Calu3 (cell line): ENCODE measurements at regions not wholly inside any gene's neighbourhood (a gene's known extent, or its start where the extent isn't known, plus 50 kb on each side); places are given as distances from the start of the nearest gene placed in this dataset.

Source experiments
- BruUV-seq: library from RNA; stranded (reverse); fragments of 400-500 nt; replicated peaks from 2 replicates; lab custom pipeline; 2021; lab: Mats Ljungman, UMichigan
- CTCF ChIA-PET: fragments of 300-600 bp; sonication (Branson Sonifier 250); formaldehyde crosslinking; loops from one replicate; lab custom pipeline; 2022; ENCODE audit warnings: antibody characterized with exemption; lab: Charles Lee
- DNase-seq: peaks from one replicate; pipeline ENCODE4 v3.0.0; 2022
- H3K27ac Mint-ChIP-seq: one replicate; pipeline ENCODE4 v1.8.0; 2022; ENCODE audit warnings: mixed read lengths; ENCODE audit not compliant: unreplicated experiment
- H3K27me3 Mint-ChIP-seq: one replicate; pipeline ENCODE4 v1.8.0; 2022; ENCODE audit warnings: mixed read lengths; ENCODE audit not compliant: unreplicated experiment
- H3K36me3 Mint-ChIP-seq: one replicate; pipeline ENCODE4 v1.8.0; 2022; ENCODE audit warnings: mild to moderate bottlenecking, moderate library complexity, mixed read lengths; ENCODE audit not compliant: insufficient read depth, unreplicated experiment
- H3K4me1 Mint-ChIP-seq: one replicate; pipeline ENCODE4 v1.8.0; 2022; ENCODE audit warnings: mild to moderate bottlenecking, low read depth, mixed read lengths; ENCODE audit not compliant: unreplicated experiment
- H3K4me3 Mint-ChIP-seq: one replicate; pipeline ENCODE4 v1.8.0; 2022; ENCODE audit warnings: mild to moderate bottlenecking, low read depth, moderate library complexity, mixed read lengths; ENCODE audit not compliant: unreplicated experiment
- H3K9me3 Mint-ChIP-seq: one replicate; pipeline ENCODE4 v1.8.0; 2022; ENCODE audit warnings: low read depth, mixed read lengths; ENCODE audit not compliant: unreplicated experiment
- CTCF ChIP-seq: fragments of 200-600 bp; IDR thresholded peaks from one replicate; pipeline ENCODE4 v1.8.0; 2022; ENCODE audit warnings: antibody characterized with exemption; ENCODE audit not compliant: unreplicated experiment
- intact Hi-C: fragments of 100-400 bp; cut with micrococcal nuclease; formaldehyde crosslinking; loops from one replicate; pipeline ENCODE4 v1.10.0; 2022; ENCODE audit not compliant: unreplicated experiment

- no peaks in the 10 kb centered on the region for H3K36me3 Mint-ChIP-seq
- DNase-seq = no peak
- no peak overlapping the region for H3K4me3 Mint-ChIP-seq
- TF ChIP-seq CTCF = no peak
- H3K4me1 Mint-ChIP-seq = no peaks in the 10 kb centered on the region
- H3K27ac Mint-ChIP-seq = no peak overlapping the region
- H3K9me3 Mint-ChIP-seq = peaks cover 9% of the 10 kb centered on the region
- H3K27me3 Mint-ChIP-seq = no peaks in the 10 kb centered on the region
- BruUV-seq = no TSS peak
- CTCF ChIA-PET = no interaction called here
- intact Hi-C loops = no loop called here
Measured at GRCh38 chr14:40944521-40944920, 662.2 kb upstream of the LRFN5 start.

GRCh38 chr14:40936861-40937260 lies 669.8 kb upstream of the LRFN5 start:
- Mint-ChIP-seq H3K27me3 (no peaks in the 10 kb centered on the region), H3K27ac (no peak overlapping the region), H3K4me3 (no peak overlapping the region), H3K36me3 (no peaks in the 10 kb centered on the region), H3K4me1 (no peaks in the 10 kb centered on the region), H3K9me3 (peaks cover 6% of the 10 kb centered on the region)
- intact Hi-C loops = no loop called here
- no TSS peak for BruUV-seq
- CTCF ChIA-PET = no interaction called here
- no peak for TF ChIP-seq CTCF
- DNase-seq = no peak

GRCh38 chr14:40920380-40920779 lies 686.3 kb upstream of the LRFN5 start:
- Mint-ChIP-seq H3K36me3 (no peaks in the 10 kb centered on the region), H3K27me3 (no peaks in the 10 kb centered on the region), H3K4me3 (no peak overlapping the region), H3K9me3 (no peaks in the 10 kb centered on the region), H3K27ac (no peak overlapping the region), H3K4me1 (no peaks in the 10 kb centered on the region)
- CTCF ChIA-PET = no interaction called here
- DNase-seq = no peak
- intact Hi-C loops = no loop called here
- no TSS peak for BruUV-seq
- TF ChIP-seq CTCF = no peak

GRCh38 chr14:40911141-40911540 lies 695.5 kb upstream of the LRFN5 start:
- no peaks in the 10 kb centered on the region for H3K27me3 Mint-ChIP-seq
- H3K4me1 Mint-ChIP-seq = no peaks in the 10 kb centered on the region
- no peaks in the 10 kb centered on the region for H3K36me3 Mint-ChIP-seq

More at GRCh38 chr14:40911141-40911540, 695.5 kb upstream of the LRFN5 start:
- Mint-ChIP-seq H3K9me3 (peaks cover 7% of the 10 kb centered on the region), H3K4me3 (no peak overlapping the region), H3K27ac (no peak overlapping the region)
- BruUV-seq = no TSS peak
- CTCF ChIA-PET = no interaction called here
- DNase-seq = no peak
- TF ChIP-seq CTCF = no peak
- intact Hi-C loops = no loop called here
